D721Med (cell line): ENCODE measurements at regions not wholly inside any gene's neighbourhood (a gene's known extent, or its start where the extent isn't known, plus 50 kb on each side); places are given as distances from the start of the nearest gene placed in this dataset.

Experiments
- DNase-seq: peaks from one replicate; pipeline ENCODE4 v3.0.0; 2011; ENCODE audit warnings: low spot score; ENCODE audit not compliant: insufficient read length
- FAIRE-seq: peaks from 2 replicates; lab custom pipeline; 2011; peaks lifted over from hg19 to GRCh38; lab: Jason Lieb, UNC
- TF ChIP-seq, protein P1 (sequence below): IDR thresholded peaks from 2 replicates; pipeline ENCODE4 v1.5.1; 2012; ENCODE audit warnings: mild to moderate bottlenecking, control low read depth; ENCODE audit not compliant: insufficient read depth; ENCODE audit errors: missing control alignments

DNA sequence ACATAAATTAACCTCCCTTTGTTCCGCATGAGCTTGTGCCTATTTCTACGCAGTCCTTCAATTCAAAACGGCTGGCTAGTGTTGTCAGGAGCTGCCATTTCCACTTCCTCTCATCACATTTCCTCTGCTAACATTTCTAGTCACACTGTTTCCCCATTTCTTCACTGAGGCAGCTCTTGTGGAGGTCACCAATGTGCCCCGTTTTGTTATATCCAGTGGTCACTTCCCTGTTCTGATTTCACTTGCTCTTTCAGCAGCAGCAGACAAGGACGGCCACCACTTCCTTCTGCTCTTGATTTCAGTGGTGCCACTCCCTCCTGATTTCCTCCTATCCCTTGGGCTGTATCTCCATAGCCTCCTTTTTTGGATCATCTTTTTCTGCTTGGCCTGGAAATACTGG is 64.8 kb upstream of the SEC61G start:
- FAIRE-seq (no peak), DNase-seq (no peak)
- TF ChIP-seq, protein P1, sequence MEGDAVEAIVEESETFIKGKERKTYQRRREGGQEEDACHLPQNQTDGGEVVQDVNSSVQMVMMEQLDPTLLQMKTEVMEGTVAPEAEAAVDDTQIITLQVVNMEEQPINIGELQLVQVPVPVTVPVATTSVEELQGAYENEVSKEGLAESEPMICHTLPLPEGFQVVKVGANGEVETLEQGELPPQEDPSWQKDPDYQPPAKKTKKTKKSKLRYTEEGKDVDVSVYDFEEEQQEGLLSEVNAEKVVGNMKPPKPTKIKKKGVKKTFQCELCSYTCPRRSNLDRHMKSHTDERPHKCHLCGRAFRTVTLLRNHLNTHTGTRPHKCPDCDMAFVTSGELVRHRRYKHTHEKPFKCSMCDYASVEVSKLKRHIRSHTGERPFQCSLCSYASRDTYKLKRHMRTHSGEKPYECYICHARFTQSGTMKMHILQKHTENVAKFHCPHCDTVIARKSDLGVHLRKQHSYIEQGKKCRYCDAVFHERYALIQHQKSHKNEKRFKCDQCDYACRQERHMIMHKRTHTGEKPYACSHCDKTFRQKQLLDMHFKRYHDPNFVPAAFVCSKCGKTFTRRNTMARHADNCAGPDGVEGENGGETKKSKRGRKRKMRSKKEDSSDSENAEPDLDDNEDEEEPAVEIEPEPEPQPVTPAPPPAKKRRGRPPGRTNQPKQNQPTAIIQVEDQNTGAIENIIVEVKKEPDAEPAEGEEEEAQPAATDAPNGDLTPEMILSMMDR = no peak

DNA sequence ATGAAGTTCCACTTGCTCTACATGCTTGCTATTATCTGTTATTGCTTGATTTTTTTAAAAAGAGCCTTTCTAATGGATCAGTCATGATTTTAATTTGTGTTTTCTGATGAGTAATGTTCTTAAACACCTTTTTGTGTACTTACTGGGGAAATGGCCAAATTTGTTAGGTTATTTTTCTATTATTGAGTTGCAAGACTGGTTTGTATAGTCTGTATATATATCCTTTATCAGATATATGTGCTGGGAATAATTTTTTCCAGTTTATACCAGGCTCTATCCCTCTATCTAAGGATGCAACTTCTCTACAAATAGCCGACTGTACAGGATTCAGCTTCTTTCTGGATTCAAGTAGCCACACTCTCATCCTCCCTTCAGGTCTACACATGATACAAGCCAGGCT is 65.6 kb upstream of the SEC61G start:
- DNase-seq (no peak), FAIRE-seq (no peak)
- TF ChIP-seq, protein P1 = no peak

DNA sequence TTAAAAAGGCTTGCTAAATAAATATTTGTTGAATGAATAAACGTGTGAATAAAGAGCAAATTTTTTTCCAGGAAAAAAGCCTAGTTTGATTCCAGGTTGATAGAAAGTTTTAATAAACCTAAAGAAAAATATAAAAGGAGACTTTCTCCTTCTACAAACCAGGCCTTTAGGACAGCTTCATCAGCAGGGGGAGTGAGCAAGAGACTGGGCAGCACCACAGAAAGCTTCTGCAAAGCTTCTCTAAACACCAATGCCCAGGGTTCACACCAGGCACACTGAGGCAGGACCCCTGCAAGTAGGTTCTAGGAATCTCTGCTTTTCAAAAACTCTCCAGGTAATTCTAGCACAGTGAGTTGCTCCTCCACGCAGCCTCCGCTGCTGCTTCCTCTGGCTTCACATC is 66.4 kb upstream of the SEC61G start:
- TF ChIP-seq, protein P1 = no peak
- no peak for DNase-seq
- no peak for FAIRE-seq

DNA sequence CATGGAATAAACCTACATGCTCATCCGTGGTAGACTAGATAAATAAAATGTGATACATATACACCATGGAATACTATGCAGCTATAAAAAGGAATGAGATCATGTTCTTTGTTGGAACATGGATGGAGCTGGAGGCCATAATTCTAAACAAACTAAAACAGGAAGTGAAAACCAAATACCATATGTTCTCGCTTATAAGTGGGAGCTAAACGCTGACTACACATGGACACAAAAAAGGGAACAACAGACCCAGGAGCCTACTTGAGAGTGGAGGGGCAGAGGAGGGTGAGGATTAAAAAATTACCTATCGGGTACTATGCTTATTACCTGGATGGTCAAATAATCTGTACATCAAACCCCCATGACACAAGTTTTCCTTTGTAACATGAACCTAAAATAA is 68.7 kb upstream of the SEC61G start:
- TF ChIP-seq, protein P1 = no peak
- FAIRE-seq (no peak), DNase-seq (no peak)

DNA sequence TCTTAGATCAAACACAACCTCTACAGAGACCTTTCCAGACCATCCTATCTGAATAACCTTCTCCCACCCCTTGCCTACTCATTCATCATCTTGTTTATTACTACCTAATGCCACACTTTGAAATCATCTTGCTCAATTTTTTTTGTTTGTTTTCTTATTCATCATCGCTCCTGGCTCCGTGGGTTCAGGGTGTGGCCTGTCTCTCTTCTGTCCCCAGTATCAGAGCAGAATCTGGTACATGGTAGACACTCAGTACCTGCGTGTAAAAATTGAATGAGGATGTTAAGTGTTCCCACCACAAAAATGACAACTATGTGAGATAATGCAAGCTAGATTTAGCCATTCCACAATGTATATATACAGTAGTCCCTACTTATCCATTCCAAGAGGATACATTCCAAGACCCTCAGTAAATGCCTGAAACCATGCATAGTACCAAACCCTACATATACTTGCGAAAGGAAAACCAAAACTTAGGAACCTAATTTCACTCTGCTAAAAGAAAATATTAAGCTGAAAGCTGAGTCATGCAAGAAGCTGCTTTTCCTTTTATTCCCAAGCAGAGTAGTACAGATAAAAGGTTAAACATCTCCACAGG is 72.1 kb upstream of the SEC61G start:
- TF ChIP-seq, protein P1 = no peak
- no peak for FAIRE-seq
- no peak for DNase-seq

DNA sequence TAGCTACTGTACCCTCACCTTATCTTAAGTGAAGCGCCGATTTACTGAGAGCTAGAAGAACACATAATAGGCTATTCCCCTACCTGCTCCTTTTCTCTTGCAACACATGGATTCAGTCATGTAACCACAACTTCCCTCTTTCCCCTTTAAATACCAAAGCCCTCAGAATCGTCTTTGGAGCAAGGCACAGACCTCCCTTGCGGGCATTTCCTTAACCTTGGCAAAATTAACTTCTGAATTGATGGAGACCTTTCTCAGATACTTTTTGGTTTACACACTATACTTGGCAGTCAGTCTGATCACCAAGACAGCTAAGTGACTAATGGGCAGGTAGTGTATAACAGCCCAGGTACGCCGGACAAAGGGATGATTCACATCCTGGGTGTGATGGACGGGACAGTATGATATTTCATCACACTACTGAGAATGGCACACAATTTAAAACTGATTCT is 72.7 kb upstream of the SEC61G start:
- TF ChIP-seq, protein P1 = no peak
- FAIRE-seq (no peak), DNase-seq (no peak)

DNA sequence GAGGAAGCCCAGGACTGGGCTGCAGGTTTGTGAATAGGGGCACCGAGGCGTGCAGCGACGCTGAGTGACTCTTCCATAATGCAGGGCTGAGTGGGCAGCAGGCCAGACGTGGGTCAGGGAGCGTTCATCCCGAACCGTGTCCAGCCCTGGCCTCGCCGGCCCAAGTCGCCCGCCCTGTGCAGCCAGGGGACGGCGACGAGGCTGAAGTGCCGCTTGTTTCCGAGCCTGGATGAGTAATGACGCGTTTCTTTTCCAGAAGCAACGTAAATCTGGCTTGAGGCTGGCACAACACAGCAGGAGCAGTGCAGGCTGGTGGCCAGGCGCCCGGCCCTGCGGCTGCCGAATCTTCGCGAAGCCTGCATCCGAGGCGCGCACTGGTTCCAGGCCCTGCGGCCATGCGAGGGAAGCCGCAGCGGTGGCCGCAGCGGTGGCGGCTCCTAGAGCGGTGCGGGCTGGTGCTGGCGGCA is 74.0 kb upstream of the SEC61G start:
- TF ChIP-seq, protein P1 = no peak
- DNase-seq (no peak), FAIRE-seq (no peak)
